ENCODE measurements at regions not wholly inside any gene's neighbourhood (a gene's known extent, or its start where the extent isn't known, plus 50 kb on each side); places are given as distances from the start of the nearest gene placed in this dataset.

DNA sequence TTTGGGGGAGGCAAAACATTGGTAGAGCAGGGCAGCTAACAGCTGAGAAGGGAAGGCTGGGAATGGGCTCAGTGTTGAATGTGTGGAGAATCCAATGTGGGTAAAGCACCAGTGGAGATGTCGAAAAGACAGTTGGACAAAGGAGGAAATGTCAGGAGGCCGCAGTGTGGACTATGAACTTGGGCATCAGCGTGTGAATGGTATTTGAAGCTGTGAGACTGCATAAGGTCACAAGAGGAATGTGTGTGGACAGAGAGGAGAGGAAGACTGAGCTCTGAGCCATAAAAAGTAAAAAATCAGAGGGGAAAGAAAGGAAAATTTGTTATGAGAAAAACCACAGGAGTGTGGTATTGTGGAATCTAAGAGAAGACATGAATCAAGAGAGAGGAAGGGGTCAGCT, 99.4 kb upstream of the ADAMTS16 start:
- intact Hi-C loops (cut with micrococcal nuclease), result no loop called here
- ATAC-seq, result no peak
- no peak for DNase-seq

DNA sequence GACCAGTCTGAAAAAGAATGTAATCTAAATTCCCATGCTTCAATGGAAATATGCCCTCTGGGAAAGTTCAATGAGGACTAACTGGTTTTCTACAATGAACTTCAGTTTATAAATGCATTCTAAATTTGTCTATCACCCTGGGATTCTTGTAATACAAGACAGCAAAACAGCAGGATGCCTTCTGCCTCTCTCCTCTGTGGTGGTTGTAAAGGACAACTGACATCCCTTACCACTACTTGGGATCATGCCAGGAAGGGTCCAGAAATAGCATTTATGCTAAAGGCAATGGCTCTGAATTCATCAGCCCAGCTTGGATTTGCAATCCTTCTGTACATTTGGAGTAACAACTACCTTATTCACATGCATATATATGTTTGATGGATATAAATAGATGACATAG, 97.3 kb upstream of the ADAMTS16 start:
- DNase-seq (no peak), ATAC-seq (no peak)
- intact Hi-C loops (cut with micrococcal nuclease), result no loop called here

DNA sequence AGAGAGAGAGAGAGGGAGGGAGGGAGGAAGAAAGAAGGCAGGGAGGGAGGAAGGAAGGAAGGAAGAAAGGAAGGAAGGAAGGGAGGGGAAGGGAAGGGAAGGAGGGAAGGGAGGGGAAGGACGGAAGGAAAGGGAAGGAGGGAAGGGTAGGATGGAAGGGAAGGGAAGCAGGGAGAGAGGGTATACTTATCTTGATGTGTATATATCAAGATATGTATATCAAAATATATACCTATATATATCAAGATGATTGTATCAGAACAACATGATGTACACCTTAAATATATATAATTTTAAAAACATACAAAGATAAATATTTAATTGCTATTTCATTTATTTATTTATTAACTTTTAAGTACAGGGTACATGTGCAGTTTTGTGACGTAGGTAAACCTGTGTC, 96.8 kb upstream of the ADAMTS16 start:
- DNase-seq, result no peak
- intact Hi-C loops (cut with micrococcal nuclease), result no loop called here
- no peak for ATAC-seq

DNA sequence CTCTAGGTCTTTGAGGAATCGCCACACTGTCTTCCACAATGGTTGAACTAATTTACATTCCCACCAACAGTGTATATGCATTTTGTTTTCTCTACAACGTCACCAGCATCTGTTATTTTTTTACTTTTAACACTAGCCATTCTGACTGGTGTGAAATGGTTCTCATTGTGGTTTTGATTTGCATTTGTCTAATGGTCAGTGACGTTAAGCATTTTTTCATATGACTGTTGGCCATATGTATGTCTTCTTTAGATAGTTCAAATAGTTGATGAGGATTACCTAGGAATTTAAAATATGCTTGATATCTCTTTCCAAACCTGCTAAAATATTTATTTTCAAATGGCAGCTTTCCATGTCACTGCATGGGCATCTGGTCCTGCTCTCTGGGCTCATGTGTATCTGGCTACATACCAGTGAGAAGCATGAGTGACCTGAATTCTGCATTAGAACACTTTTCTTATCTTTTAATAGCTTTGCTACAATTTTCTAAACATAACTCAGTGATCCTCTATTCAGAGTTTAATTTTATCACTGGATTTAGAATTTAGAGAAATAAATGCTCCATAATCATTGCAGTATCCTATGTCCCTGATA, 95.8 kb upstream of the ADAMTS16 start:
- ATAC-seq, result no peak
- intact Hi-C loops (cut with micrococcal nuclease), result no loop called here

DNA sequence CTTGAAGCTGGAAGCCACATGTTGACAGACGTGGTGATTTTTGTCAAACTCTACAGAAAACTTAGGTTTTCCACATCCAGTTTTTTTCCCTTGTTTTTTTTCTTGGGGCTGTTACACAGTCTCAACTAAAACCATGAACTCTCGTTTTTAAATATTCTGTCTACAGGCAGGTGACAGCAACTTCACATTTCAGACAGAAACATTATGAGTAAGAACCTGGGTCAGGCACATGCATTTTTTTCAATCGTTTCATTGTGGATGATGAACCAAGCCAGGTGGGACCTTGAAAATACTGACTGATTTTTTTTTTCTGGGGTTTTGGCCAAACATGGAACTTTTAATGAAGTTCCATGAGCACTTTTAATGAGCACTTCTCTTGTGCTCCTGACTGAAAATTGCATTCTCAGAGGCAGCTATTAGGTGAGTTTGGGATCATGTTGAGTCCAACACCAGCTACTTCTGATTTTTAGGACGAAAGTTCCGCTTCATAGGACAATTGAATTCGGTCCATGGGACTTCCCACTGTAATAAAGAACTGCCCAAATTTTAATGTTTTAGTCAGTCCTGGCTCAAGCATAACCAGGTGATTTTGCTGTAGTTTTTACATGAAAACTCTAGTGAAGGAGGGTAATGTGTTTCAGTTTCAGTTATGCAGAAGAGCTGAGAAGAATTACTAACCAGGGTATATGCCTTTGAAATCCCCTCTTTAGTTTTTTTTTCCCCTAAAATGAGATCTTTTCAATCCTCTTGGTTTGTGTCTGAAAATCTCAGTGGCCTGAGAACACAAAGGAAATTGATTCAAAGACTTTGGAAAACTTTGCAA, 93.2 kb upstream of the ADAMTS16 start:
- intact Hi-C loops (cut with micrococcal nuclease), result no loop called here
- ATAC-seq (no peak), DNase-seq (no peak)

More for the DNA sequence above, 95.8 kb upstream of the ADAMTS16 start:
- DNase-seq, result no peak

DNA sequence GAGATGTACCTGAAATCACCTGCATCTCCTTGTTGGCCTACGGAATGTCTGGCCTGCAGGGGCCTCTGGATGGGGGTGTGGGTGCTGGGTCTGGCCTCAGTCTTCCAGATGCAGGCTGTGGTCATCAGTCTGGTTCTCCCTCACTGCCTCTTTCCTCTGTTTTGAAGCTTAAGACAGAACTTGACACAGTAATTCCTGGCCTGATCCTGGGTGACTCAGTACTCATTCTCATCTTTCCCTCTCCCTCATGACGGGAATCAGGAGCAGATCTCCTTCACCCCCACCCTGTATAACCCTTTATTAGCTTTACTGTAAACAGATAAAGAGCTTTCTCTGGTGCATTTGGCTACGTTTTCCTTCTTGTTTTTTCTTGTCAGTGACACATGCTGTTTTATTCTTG, 89.3 kb upstream of the ADAMTS16 start:
- intact Hi-C loops (cut with micrococcal nuclease), result no loop called here
- ATAC-seq, result no peak

DNA sequence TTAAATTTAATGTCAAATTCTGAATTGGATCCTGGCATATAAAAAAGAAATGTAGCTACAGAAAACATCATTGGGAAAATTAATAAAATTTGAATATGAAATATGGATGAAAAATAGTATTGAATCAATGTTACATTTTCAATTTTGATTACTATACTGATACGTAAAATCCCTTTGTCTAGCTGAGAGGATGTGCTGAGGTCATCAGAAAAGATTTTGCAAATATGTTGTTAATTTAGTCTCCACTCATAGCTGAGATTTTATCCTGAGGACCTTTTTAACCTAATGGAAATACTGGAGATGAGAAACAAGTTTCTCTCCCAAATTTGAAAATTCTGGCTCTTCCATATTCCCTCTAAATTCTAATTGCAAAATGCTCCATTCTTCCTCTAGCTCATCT, 84.4 kb upstream of the ADAMTS16 start:
- intact Hi-C loops (cut with micrococcal nuclease), result no loop called here
- DNase-seq, result no peak
- no peak for ATAC-seq

More for the DNA sequence above, 89.3 kb upstream of the ADAMTS16 start:
- DNase-seq, result no peak

DNA sequence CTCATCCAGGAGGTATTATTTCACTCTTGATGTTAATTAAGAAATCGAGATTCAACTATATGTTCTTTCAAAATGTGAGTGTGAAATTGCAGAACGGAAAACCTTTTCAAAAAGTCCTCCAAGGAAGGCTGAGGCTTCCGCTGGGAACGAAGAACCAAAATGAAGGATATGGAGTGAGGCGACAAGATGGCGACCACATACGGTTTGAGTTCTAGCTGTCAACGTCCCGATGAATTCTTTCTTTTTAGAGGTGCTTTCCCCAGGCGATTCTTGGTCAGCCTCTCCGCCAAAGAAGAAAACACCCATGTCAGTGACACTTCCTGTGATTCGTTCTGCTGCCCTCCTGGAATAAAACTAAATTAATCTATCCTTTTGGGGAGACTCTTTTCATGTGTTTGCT, 78.3 kb upstream of the ADAMTS16 start:
- intact Hi-C loops (cut with micrococcal nuclease), result no loop called here
- ATAC-seq (no peak), DNase-seq (no peak)

DNA sequence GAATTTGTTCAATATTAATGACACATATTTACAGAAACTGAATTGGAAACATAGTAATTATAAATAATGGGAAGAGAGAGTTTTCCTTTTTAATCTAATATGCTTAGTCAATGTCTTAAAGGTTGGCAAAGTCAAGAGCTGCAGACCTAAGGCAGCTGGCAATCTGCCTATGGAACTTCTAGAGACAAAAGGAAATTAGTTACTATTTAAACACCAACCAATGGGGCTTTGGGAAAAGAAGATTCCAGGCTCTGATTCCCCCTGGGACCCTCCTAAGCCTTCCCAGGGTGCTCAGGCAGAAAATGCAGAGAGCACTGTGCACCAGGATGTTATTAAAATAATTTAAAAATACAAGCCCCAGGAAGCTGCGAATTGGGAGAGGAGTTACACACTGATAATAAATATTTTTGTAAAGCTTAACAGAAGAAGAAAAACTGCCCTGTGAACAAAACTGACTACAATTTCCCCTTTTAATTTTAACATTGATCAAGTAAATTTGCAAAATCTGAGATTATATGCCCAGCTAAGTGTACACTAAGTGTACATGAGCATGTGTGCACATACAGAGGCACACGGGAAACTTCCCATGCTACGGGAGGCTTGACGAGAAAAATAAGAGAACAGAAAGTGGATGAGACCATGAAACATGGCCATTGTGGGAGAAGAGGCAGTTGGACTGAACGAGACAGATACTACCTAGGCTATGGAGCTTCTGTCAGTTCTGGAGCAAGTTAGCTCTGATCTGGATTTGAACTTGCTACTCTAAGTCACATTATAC, 77.4 kb upstream of the ADAMTS16 start:
- no peak for ATAC-seq
- intact Hi-C loops (cut with micrococcal nuclease), result no loop called here
- DNase-seq, result no peak

DNA sequence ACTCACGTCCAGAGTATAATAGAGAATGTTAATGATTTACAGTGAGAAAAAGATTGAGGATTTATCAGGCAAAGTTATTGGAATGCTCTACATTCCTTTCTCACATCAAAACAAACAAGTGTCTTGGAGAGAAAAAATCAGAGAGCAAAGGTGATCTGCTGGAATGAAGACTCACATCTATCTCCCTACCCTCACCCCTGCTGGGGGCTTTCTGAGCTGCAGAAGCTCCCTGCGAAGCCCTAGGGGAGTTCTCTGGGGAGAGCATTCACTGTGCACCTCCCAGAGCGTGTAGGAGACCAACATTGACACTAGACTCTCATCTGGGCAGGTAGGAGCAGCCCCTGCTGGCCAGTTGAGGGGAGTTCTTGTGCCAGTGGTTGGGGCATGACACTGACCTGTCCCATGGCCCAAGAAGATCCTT, 76.6 kb upstream of the ADAMTS16 start:
- ATAC-seq (no peak), DNase-seq (no peak)

DNA sequence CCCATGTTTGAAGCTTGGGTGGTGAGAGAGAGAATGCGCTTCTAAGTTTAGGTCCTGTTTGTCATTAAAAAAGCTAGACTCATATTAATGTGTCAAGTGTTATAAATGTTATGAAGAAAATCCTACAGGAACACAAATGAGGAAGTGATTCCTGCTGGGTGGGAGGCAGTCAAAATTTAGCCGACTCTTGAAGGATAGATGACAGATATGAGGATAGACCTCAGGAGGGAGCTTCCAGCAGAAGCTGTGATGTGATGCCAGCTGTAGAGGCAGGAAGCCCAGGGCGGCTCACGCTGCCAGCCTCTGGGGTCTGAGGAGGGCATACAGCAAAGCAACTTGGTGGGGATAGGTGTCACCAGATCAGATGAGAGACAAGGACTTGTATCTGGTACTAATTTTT, 74.7 kb upstream of the ADAMTS16 start:
- ATAC-seq (no peak), DNase-seq (no peak)
- intact Hi-C loops (cut with micrococcal nuclease), result no loop called here

More for the DNA sequence above, 76.6 kb upstream of the ADAMTS16 start:
- intact Hi-C loops (cut with micrococcal nuclease), result no loop called here

DNA sequence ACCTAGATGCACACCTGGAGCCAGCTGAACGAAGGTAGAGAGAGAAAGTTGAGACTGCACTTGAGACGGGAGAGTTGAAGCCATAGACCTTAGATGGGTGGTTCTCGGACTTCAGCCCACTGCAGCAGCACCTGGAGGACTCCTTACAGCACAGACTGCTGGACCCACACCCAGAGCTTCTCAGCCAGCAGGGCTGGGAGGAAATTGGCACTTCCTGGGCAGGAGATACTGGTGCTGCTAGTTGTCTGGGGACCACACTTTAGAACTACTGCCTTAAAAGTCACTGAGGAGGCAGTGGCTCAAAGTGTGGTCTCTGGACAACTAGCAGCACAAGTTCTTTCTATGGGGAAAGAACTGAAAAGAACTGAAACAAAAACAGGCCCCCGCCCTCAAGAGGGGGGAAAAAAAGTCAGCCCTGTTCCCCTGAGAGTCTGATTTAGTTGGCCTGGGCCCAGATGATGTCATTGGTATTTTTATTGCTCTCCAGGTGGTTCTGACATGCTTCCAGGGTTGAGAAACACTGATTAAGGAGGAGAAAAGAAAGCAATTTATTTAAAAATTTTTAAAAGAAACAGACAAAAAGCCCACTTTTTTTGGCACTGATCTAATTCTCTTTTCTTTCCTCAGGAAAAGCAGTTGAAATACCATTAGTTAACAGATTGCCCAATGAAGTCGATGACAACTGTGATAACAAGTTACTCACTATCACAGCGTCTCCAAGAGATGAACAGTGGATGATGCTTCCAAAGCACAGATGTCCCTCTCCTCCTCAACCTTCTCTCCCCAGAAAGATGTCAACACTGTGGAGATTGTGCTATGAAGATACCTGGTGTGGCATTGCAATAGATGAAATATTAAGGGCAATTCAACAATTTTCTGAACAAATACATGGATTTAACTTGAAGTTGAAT, 73.6 kb upstream of the ADAMTS16 start:
- no peak for ATAC-seq
- DNase-seq, result no peak
- intact Hi-C loops (cut with micrococcal nuclease), result no loop called here

DNA sequence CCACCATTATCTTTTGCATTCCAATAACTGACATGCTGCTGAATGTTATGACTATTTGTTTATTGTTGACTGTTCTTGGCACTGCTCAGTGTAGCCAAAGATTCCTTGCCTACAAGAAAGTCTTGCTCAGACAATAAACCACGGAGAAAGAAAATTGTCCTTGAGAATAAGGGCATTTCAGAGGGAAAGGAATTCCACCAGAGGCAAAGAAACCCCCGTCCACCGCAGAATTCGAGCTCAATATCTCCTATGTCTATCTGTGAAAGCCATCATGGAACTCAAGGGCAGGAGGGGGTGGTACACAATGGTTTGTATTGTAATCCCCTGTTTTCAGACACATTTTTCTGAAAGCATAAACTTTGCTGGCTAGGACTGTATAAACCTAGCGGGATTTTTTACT, 70.3 kb upstream of the ADAMTS16 start:
- ATAC-seq (no peak), DNase-seq (no peak)
- intact Hi-C loops (cut with micrococcal nuclease), result no loop called here

DNA sequence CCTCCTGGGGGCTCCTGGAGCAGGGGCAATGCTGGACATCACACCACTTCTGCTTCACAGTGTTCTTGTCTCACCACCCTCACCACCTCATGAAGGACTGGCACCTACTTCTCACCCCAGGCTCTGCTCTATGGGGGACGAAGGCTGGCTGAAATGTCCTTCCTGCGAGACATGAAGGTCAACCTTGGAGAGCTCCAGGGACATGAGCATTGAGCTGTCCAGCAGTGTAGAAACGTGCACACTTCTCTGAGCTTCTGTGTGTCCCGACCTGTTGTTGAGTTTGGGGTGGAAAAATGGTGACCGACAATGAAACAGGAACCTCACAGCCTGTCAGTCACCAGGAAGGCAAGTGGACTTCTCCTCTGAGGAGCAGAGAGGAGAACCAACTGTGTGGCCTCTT, 68.6 kb upstream of the ADAMTS16 start:
- ATAC-seq (no peak), DNase-seq (no peak)
- intact Hi-C loops (cut with micrococcal nuclease), result no loop called here

DNA sequence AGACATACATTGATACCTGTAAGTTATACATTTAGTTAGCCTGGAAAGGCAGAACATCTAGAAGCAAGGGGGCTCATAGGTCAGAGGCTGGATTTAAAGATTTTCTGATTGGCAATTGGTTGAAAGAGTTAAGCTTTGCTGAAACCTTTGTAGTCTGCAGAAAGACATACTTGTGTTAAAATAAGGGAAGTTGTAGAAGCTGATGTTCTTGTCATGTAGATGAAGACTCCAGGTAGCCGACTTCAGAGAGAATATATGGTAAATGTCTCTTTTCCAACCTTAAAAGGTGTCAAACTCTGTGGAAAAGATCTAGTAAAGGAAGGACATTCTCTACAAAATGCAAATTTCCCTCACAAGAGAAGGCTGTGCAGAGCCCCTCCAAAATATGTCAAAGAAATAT, 62.9 kb upstream of the ADAMTS16 start:
- intact Hi-C loops (cut with micrococcal nuclease), result no loop called here
- no peak for ATAC-seq
- DNase-seq, result no peak

DNA sequence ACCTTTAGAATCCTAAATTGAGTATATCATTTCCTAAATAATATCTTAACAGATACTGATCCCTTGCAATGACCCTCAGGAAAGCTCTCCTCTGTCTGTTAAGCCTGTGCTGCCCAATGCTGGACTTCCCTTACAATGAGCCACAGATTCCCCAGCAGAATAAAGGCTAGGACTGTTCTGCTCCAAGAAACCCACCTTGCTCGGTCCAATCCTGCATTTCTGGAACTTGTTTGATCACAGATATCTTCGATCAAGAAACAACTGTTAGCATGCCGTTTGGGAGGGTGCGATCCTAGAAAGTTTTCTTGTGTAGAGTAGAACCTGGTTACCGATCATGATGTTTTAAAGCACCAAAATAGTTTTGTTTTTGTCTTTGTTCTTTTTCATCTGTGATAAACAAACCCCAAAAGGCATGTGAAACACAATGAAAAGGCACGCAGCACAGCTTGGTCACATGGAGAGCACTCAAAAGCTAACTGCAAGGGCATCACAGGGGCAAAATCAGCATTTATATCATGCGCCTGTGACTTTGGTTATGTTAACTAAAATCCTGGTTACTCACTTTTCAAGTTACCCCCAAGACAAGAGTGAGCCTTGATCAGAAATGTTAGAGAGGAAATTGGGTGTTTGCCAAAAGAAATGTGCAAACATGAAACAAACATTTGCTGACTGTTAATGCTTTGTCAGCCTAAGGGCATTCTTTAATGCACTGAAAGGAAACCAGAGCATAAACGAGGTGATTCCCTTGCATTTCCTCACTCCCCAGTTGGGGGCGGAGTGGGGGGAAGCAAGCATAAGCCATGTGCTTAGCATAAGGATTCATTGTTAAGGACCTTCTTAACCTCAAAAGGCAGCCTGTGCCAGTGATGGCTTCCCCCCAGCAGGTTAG, 61.9 kb upstream of the ADAMTS16 start:
- DNase-seq (no peak), ATAC-seq (no peak)
- intact Hi-C loops (cut with micrococcal nuclease), result no loop called here

DNA sequence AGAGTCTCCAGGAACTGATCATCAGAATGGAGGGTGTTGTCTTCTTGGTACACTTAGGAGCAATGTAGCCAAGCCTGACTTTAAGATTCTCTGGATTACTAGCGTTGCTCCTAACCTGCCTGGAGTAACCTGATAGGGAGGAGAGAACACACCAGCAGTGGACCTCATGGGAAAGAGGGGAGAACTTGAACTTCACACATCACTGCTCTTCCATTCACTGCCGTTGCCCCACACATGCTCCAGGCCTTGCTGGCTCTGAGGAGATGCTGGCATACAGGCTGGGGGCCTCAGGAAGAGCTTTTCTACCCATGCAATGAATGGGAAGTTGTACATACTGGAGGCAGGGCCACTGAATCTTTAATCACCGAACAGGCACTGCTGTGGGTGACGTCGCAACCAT, 60.3 kb upstream of the ADAMTS16 start:
- ATAC-seq (no peak), DNase-seq (no peak)
- intact Hi-C loops (cut with micrococcal nuclease), result no loop called here

DNA sequence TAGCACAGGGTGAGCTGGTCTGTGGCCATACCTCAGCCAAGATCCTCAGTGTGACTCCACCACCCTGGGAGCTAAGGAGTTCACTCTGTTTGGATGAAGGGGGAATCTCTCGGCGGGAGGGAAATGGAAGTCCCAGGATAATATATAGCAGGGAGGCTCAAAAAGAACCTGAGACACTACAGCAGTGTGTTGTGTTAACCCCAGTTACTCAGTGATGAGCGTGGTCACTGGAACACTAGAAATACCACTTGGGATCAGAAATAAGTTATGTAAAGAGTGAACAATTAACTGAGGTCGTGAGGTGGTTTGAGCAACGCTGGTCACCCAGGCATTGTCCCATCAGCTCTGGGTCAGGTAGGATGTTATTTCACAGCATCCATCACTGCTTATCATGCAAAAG, 59.3 kb upstream of the ADAMTS16 start:
- ATAC-seq (no peak), DNase-seq (no peak)
- intact Hi-C loops (cut with micrococcal nuclease), result no loop called here
